HG02943 (cell line): ENCODE measurements at regions not wholly inside any gene's neighbourhood (a gene's known extent, or its start where the extent isn't known, plus 50 kb on each side); places are given as distances from the start of the nearest gene placed in this dataset.
"Not testable (repeated sequence)": the region's sequence is repeated elsewhere in the genome, so short reads cannot be mapped to it uniquely, and the experiment has no call there.

Experiments
- ATAC-seq: cut with Tn5 transposase; IDR thresholded peaks from one replicate; pipeline ENCODE4 v1.9.1; 2021; ENCODE audit warnings: mild to moderate bottlenecking, low read depth, moderate library complexity; ENCODE audit not compliant: unreplicated experiment

- no peak for ATAC-seq
Observed at GRCh38 chr11:81840380-81840779, 893.3 kb downstream of the FAM181B start.

- no peak for ATAC-seq
Observed at GRCh38 chr11:81839976-81840375, 893.7 kb downstream of the FAM181B start.

GRCh38 chr11:81839016-81839415 lies 894.6 kb downstream of the FAM181B start:
- no peak for ATAC-seq

GRCh38 chr11:81829976-81830375 lies 903.7 kb downstream of the FAM181B start:
- no peak for ATAC-seq

- ATAC-seq, result no peak
Observed at GRCh38 chr11:81825346-81825745, 908.3 kb downstream of the FAM181B start.

- no peak for ATAC-seq
Observed at GRCh38 chr11:81819462-81819861, 914.2 kb downstream of the FAM181B start.

GRCh38 chr11:81804858-81805257 lies 928.8 kb downstream of the FAM181B start:
- no peak for ATAC-seq

- ATAC-seq, result no peak
Observed at GRCh38 chr11:81802591-81802990, 931.1 kb downstream of the FAM181B start.

GRCh38 chr11:81792416-81792815 lies 941.2 kb downstream of the FAM181B start:
- no peak for ATAC-seq

GRCh38 chr11:81787584-81788049 lies 946.0 kb downstream of the FAM181B start:
- ATAC-seq, result no peak

GRCh38 chr11:81772166-81772565 lies 961.5 kb downstream of the FAM181B start:
- ATAC-seq, result no peak

GRCh38 chr11:81769906-81770305 lies 963.8 kb downstream of the FAM181B start:
- not testable (repeated sequence) for ATAC-seq

- no peak for ATAC-seq
Observed at GRCh38 chr11:81756864-81757595, 976.6 kb downstream of the FAM181B start.

GRCh38 chr11:81749245-81749644 lies 984.4 kb downstream of the FAM181B start:
- ATAC-seq, result no peak

- ATAC-seq, result no peak
Observed at GRCh38 chr11:81744336-81745116, 989.1 kb downstream of the FAM181B start.

GRCh38 chr11:81725701-81726100 lies 1008.0 kb downstream of the FAM181B start:
- no peak for ATAC-seq

- no peak for ATAC-seq
Observed at GRCh38 chr11:81717695-81718094, 1016.0 kb downstream of the FAM181B start.

- ATAC-seq, result no peak
Observed at GRCh38 chr11:81707881-81708280, 1025.8 kb downstream of the FAM181B start.

GRCh38 chr11:81705283-81705682 lies 1028.4 kb downstream of the FAM181B start:
- no peak for ATAC-seq

GRCh38 chr11:81700076-81700475 lies 1033.6 kb downstream of the FAM181B start:
- no peak for ATAC-seq

GRCh38 chr11:81687057-81687456 lies 1046.6 kb downstream of the FAM181B start:
- no peak for ATAC-seq

- ATAC-seq, result no peak
Observed at GRCh38 chr11:81674211-81674610, 1059.5 kb downstream of the FAM181B start.
